Activated CD4-positive, alpha-beta T cell treated with anti-CD3 and anti-CD28 coated beads for 36 hours (primary cell): ENCODE measurements at regions not wholly inside any gene's neighbourhood (a gene's known extent, or its start where the extent isn't known, plus 50 kb on each side); places are given as distances from the start of the nearest gene placed in this dataset.

Experiments used
- ATAC-seq: fragments of 200-7000 bp; cut with Tn5 transposase; one replicate; pipeline ENCODE4 v1.10.0; 2021; ENCODE audit warnings: mild to moderate bottlenecking, moderate library complexity
- CTCF ChIA-PET: fragments of 350-600 bp; sonication (Branson Sonifier 250); formaldehyde crosslinking; loops from one replicate; lab custom pipeline; 2021; ENCODE audit warnings: antibody characterized with exemption; lab: Charles Lee
- POLR2A ChIA-PET: fragments of 350-600 bp; sonication (Branson Sonifier 250); formaldehyde crosslinking; loops from one replicate; lab custom pipeline; 2021; ENCODE audit warnings: antibody characterized with exemption, inconsistent platforms; lab: Charles Lee
- DNase-seq: peaks from one replicate; pipeline ENCODE4 v3.0.0-alpha.2; 2020
- H3K27ac Mint-ChIP-seq: one replicate; pipeline ENCODE4 v1.8.0; 2021; ENCODE audit warnings: mixed read lengths
- H3K27me3 Mint-ChIP-seq: one replicate; pipeline ENCODE4 v1.8.0; 2021; ENCODE audit warnings: mixed read lengths
- H3K36me3 Mint-ChIP-seq: one replicate; pipeline ENCODE4 v1.8.0; 2021; ENCODE audit warnings: low read depth, mixed read lengths
- H3K4me1 Mint-ChIP-seq: one replicate; pipeline ENCODE4 v1.8.0; 2021; ENCODE audit warnings: mixed read lengths
- H3K4me3 Mint-ChIP-seq: one replicate; pipeline ENCODE4 v1.8.0; 2021; ENCODE audit warnings: mild to moderate bottlenecking, moderate library complexity, mixed read lengths
- H3K9me3 Mint-ChIP-seq: one replicate; pipeline ENCODE4 v1.8.0; 2021; ENCODE audit warnings: low read depth, mixed read lengths
- intact Hi-C, 2 experiments: fragments of 100-400 bp; cut with DNase I in 1 of 2; cut with micrococcal nuclease in 1 of 2; formaldehyde crosslinking; loops; one replicate each; pipeline versions ENCODE4 v1.14.2 to v1.15.1; 2022 to 2024; cut with DNase I, micrococcal nuclease

DNA sequence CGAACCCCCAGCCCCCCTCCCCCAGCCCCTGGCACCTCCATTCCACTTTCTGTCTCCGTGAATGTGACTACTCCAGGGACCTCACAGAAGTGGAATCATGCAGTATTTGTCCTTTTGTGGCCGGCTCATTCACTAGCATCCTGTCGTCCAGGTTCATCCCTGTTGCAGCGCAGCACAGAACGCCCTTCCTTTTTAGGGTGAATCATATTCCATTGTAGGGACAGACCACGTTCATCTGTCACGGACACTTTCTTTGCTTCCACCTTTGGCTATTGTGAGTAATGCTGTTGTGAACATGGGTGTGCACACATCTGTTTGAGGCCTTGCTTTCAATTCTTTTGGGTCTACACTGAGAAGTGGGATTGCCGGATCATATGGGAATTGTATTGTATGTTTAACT lies 148.9 kb upstream of the IQSEC1 start:
- no peak for DNase-seq
- Mint-ChIP-seq H3K27me3 (no peaks in the 10 kb centered on the region), H3K9me3 (no peaks in the 10 kb centered on the region), H3K4me1 (no peaks in the 10 kb centered on the region), H3K27ac (no peak overlapping the region), H3K4me3 (no peak overlapping the region), H3K36me3 (no peaks in the 10 kb centered on the region)
- POLR2A ChIA-PET: no interaction called here
- CTCF ChIA-PET: interaction anchor here (0.7 kb wide), 1 partner anchor 1156 kb away, joined by 3 read pairs; no protein-coding TSS in a partner anchor
- intact Hi-C loops: no loop called here
- no peak for ATAC-seq

DNA sequence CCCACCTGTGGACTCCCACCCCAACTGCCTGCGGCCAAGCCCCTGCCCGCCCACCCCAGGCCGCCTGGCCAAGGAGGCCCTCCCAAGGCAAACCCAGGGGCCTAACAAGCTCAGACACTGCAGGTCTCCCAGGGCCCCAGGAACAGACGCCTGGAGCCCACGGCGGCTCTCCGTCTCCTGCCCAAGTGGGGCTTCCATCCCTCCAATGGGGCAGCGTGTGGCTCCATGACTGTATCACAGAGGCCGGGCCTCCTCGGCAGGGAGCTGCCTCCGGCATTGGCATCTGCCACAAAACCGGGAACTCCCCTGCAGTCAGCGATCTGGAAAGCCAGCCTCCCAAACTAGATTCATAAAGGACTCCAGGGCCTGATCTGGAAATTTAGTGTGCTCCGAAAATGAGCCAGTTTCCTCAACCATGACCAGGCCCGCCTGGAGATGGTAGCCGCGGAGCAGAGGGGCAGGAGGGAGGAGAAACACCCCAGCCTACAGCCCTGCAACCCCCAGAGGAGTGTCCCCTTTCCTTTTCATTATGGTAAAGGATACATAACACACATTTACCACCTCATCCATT lies 148.3 kb upstream of the IQSEC1 start:
- no peaks in the 10 kb centered on the region for H3K36me3 Mint-ChIP-seq
- no peak overlapping the region for H3K4me3 Mint-ChIP-seq
- CTCF ChIA-PET: interaction anchor here (0.7 kb wide), 1 partner anchor 1157 kb away, joined by 3 read pairs; no protein-coding TSS in a partner anchor
- intact Hi-C loops: no loop called here
- DNase-seq (no peak), ATAC-seq (no peak)
- no peaks in the 10 kb centered on the region for H3K9me3 Mint-ChIP-seq
- no peak overlapping the region for H3K27ac Mint-ChIP-seq
- no peaks in the 10 kb centered on the region for H3K27me3 Mint-ChIP-seq
- POLR2A ChIA-PET: no interaction called here
- H3K4me1 Mint-ChIP-seq: no peaks in the 10 kb centered on the region

DNA sequence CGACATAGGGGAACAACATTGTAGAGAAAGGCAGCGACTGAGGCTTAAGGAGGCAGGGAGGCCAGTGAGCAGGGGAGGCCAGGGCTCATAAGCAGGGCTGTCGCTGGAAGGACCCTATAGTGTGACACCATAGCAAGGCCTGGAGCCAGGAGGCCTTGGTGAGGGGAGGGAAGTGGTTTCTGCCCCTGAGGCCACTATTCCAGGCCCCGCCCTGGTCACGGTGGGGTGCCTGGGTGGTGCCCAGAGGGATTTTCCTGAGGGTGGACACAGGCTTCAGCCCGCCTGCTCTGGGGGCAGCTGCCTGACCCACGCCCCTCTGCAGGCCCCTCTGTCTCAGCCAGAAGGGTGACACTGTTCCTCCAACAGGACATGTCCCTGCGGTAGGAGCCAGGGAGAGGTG lies 147.8 kb upstream of the IQSEC1 start:
- H3K36me3 Mint-ChIP-seq: no peaks in the 10 kb centered on the region
- no peaks in the 10 kb centered on the region for H3K27me3 Mint-ChIP-seq
- no peak overlapping the region for H3K27ac Mint-ChIP-seq
- no peak for ATAC-seq
- H3K4me1 Mint-ChIP-seq: no peaks in the 10 kb centered on the region
- no peak for DNase-seq
- ChIA-PET POLR2A (no interaction called here), CTCF (no interaction called here)
- intact Hi-C loops: no loop called here
- no peaks in the 10 kb centered on the region for H3K9me3 Mint-ChIP-seq
- H3K4me3 Mint-ChIP-seq: no peak overlapping the region

DNA sequence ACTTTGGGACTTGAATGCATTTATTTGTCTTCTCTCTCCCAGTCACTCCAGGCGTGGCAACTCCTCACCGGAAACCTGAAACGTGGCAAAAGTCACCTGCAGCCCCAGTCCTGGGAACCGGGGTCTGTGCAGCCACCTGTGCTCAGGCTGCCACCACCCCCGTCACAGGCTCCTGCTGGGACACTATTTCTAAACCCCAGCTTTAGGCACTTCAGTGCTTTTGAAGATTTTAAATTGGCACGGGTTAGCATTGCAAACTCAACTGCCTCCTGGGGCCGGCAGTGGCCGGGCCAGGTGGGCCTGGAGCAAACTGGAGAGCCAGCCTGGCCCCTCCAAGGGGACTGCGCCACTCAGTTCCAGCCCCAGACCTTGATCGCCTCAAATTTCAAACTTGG lies 146.7 kb upstream of the IQSEC1 start:
- Mint-ChIP-seq H3K36me3 (no peaks in the 10 kb centered on the region), H3K27me3 (no peaks in the 10 kb centered on the region), H3K9me3 (no peaks in the 10 kb centered on the region), H3K27ac (no peak overlapping the region), H3K4me3 (no peak overlapping the region), H3K4me1 (no peaks in the 10 kb centered on the region)
- CTCF ChIA-PET: no interaction called here
- ATAC-seq (no peak), DNase-seq (no peak)
- POLR2A ChIA-PET: no interaction called here
- intact Hi-C loops: no loop called here

DNA sequence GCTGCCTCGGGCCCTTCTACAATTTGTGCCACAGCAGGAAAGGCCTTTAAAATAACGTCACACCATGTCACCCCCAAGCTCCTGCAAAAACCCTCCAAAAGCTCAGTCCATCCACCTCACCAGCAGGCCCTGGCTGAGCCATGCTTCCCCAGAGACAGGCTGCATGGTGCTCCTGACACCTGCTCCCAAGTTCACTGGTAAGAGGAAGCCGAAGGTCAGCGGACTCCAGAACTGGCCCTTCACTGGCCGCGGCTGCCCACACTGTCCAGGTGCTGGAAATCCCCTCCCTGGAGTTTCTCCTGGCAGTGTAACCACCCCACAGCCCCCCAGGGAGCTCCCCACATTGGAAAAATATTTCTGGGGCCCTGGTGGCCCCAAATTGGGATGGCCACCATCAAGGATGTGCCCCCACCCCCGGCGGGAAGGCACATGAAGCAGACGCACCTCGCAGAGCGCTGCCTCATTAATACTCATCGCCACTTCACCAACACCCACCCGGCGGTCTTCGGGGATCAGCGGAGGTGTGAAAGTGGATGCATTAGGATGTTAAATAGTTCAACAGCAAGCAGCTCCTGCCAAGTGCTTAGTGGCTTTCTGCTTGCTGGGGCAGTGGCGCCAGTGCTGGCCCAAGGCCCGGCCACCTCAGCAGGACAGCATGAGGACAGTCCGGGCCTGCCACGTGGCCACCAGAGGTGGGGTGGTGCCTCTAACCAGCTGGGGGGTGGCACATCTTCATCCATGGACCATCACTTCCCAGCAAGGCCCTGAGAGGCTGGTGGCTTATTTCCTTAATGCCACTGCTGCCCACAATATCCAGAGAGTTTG lies 146.1 kb upstream of the IQSEC1 start:
- ChIA-PET CTCF (interaction anchor here (1.1 kb wide), 1 partner anchor 10 kb away, joined by 7 read pairs; no protein-coding TSS in a partner anchor), POLR2A (interaction anchor here (0.6 kb wide), 1 partner anchor 127 kb away, joined by 3 read pairs; no protein-coding TSS in a partner anchor)
- H3K36me3 Mint-ChIP-seq: no peaks in the 10 kb centered on the region
- no peak for ATAC-seq
- H3K27ac Mint-ChIP-seq: no peak overlapping the region
- no peak for DNase-seq
- H3K4me3 Mint-ChIP-seq: no peak overlapping the region
- no peaks in the 10 kb centered on the region for H3K4me1 Mint-ChIP-seq
- no peaks in the 10 kb centered on the region for H3K9me3 Mint-ChIP-seq
- intact Hi-C loops: no loop called here
- no peaks in the 10 kb centered on the region for H3K27me3 Mint-ChIP-seq

DNA sequence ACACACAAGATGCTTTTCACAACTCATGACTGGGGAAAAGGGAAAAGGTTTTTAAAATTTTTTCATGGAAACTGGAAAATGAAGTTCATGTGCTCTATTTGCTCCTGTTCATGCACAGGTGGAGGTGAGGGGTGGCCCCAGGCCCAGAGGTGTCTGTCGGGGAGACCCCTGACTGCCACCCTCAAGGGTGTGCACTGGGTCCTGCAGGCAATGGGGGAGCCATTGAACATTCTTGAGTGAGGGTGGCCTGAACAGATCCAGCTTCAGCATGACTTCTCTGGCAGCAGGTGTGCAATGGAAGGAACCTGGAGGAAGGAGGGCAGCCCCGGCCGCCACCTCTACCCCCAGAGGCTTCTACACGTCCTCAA lies 145.3 kb upstream of the IQSEC1 start:
- ChIA-PET CTCF (interaction anchor here (1.1 kb wide), 1 partner anchor 11 kb away, joined by 7 read pairs; no protein-coding TSS in a partner anchor), POLR2A (interaction anchor here (0.6 kb wide), 1 partner anchor 127 kb away, joined by 3 read pairs; no protein-coding TSS in a partner anchor)
- intact Hi-C loops: no loop called here
- H3K9me3 Mint-ChIP-seq: no peaks in the 10 kb centered on the region
- no peaks in the 10 kb centered on the region for H3K4me1 Mint-ChIP-seq
- no peaks in the 10 kb centered on the region for H3K36me3 Mint-ChIP-seq
- ATAC-seq (no peak), DNase-seq (no peak)
- H3K27me3 Mint-ChIP-seq: no peaks in the 10 kb centered on the region
- H3K4me3 Mint-ChIP-seq: no peak overlapping the region
- no peak overlapping the region for H3K27ac Mint-ChIP-seq

DNA sequence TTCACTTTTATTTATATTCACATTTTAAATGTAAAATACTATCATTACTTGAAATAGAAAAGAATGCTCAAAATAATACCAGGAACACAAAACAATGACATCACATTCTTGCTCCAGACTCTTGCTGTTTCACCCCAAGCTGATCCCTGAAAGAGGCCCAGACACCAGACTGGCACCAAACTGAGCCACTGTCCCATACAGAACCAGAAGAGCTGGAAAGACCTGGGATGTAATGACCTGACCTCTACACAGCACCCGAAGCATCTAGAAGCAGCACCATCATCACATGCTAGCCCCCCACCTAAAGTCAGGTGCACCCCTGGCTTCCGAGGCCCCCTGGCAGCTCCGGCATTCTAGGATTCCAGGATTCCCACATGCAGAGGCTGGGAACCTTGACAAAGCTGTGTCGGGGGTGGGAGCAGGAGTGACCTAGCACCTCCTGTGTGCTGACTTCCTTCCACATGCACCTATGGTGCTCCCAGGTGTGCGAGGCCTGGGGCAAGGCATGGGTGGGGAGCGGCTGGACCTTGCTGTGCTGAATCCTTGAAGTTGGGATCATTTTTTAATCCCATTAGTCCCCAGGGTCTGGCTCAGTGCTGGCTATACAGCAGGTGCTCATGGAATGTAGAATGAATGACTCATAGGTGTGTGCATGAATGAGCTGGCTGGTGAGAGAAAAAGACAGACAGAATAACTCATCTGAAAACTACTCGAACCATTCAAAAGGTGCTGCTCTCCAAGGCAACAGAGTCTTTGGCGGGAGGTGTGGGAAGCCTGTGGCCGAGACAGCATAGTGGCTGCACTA lies 144.7 kb upstream of the IQSEC1 start:
- Mint-ChIP-seq H3K4me3 (no peak overlapping the region), H3K9me3 (no peaks in the 10 kb centered on the region), H3K4me1 (no peaks in the 10 kb centered on the region), H3K36me3 (no peaks in the 10 kb centered on the region), H3K27ac (no peak overlapping the region), H3K27me3 (no peaks in the 10 kb centered on the region)
- POLR2A ChIA-PET: no interaction called here
- ATAC-seq: peak; percentile 80
- CTCF ChIA-PET: interaction anchor here (1.1 kb wide), 1 partner anchor 11 kb away, joined by 7 read pairs; no protein-coding TSS in a partner anchor
- peak; percentile 39 for DNase-seq
- intact Hi-C loops: no loop called here

DNA sequence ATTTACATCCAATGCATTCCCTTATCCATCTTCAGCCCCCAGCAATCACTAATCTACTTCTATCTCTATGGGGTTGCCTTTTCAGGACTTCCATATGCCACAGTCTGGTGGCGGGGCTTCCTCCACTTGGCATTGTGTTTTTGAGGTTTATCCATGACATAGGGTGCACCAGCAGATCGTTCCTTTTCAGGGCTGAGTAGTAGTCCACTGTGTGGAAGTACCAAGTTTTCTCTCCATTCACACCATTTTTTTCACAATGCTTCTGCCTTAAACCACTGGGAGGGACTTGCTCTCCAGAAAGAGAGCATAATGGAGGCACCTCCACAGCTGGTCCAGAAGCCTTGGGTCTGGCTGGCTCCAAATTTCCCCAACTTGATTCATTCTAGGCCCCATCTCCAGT lies 144.0 kb upstream of the IQSEC1 start:
- intact Hi-C loops: no loop called here

DNA sequence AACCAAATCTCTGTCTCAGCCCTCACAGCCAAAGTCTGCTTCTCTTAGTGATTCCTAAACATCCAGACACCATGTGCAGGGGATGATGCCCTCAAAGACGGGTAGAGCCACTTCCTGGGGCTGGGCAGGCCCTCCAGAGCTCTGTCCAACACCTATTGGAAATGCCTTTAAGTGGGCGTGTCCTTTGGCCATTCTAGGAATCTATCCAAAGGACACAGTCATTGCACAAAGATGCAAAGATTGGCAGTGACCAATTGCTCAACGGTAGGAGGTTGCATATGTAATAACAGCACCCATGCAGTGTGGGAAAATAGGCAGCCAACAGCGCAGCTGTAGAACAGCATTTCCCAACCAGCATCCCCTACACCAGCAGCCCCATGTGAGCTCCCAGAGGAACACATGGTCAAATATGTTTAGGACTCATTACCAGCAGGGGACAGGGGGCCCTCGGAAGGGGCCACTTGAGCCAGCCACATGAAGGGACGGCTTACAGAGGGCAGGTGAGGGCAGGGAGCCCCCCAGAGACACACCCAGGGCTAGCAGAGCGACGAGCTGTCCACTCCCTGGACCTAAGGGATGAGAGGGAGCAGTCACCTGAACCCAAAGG lies 142.8 kb upstream of the IQSEC1 start:
- intact Hi-C loops: no loop called here
- no peaks in the 10 kb centered on the region for H3K4me1 Mint-ChIP-seq
- no peaks in the 10 kb centered on the region for H3K36me3 Mint-ChIP-seq
- no peaks in the 10 kb centered on the region for H3K27me3 Mint-ChIP-seq
- H3K9me3 Mint-ChIP-seq: no peaks in the 10 kb centered on the region
- H3K4me3 Mint-ChIP-seq: no peak overlapping the region
- POLR2A ChIA-PET: no interaction called here
- ATAC-seq (no peak), DNase-seq (no peak)
- CTCF ChIA-PET: interaction anchor here (1.0 kb wide), 1 partner anchor 14 kb away, joined by 3 read pairs; no protein-coding TSS in a partner anchor
- H3K27ac Mint-ChIP-seq: no peak overlapping the region

More for the DNA sequence above, 144.0 kb upstream of the IQSEC1 start:
- Mint-ChIP-seq H3K4me1 (no peaks in the 10 kb centered on the region), H3K9me3 (no peaks in the 10 kb centered on the region), H3K27ac (no peak overlapping the region), H3K27me3 (no peaks in the 10 kb centered on the region), H3K4me3 (no peak overlapping the region), H3K36me3 (no peaks in the 10 kb centered on the region)
- ChIA-PET POLR2A (no interaction called here), CTCF (no interaction called here)
- ATAC-seq (no peak), DNase-seq (no peak)

DNA sequence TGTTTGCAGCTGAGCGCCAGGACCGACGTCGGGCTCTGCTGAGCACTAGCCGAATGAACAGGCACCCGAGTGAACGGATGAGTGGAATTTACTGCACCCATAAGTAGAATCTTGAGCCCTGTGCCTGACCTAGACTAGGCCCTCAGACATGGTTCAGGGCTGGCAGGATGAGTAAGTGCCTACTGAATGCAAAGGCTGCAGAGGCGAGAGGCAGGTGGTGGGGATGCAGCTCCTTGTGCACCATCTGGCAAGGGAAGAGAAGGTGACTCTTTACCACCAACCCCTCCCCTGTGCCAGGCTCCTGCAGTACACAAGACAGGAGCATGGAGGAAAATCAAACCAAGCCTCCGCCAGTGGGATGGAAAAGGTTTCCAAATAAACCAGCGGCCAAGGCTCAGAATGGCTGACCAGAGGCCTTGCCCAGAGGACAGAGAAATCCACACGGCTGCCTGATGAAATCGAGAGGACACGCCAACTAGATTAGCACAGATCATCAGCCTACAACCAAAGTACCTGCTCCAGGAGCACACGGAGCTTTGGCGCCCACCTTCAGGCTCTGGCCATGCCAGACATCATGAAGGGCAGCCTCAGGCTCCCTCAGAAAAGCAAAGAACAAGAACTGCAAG lies 141.7 kb upstream of the IQSEC1 start:
- CTCF ChIA-PET: interaction anchor here (1.0 kb wide), 1 partner anchor 15 kb away, joined by 3 read pairs; no protein-coding TSS in a partner anchor

More for the DNA sequence above, 141.7 kb upstream of the IQSEC1 start:
- DNase-seq (no peak), ATAC-seq (no peak)
- no peaks in the 10 kb centered on the region for H3K36me3 Mint-ChIP-seq
- POLR2A ChIA-PET: no interaction called here
- intact Hi-C loops: no loop called here
- H3K27me3 Mint-ChIP-seq: no peaks in the 10 kb centered on the region
- H3K27ac Mint-ChIP-seq: no peak overlapping the region
- no peak overlapping the region for H3K4me3 Mint-ChIP-seq
- H3K4me1 Mint-ChIP-seq: no peaks in the 10 kb centered on the region
- H3K9me3 Mint-ChIP-seq: no peaks in the 10 kb centered on the region
